ENCODE measurements at regions not wholly inside any gene's neighbourhood (a gene's known extent, or its start where the extent isn't known, plus 50 kb on each side); places are given as distances from the start of the nearest gene placed in this dataset.

GRCh38 chr7:41579961-41580935 is 122.6 kb downstream of the INHBA start:
- Histone ChIP-seq H3K36me3 (no peaks in the 10 kb centered on the region), H3K9me3 (ENCODE audit: low read depth) (no peaks in the 10 kb centered on the region), H3K4me1 (ENCODE audit: low read depth) (no peaks in the 10 kb centered on the region), H3K27ac (no peak overlapping the region), H3K27me3 (no peaks in the 10 kb centered on the region), H3K4me3 (no peak overlapping the region)
- peak in 1 of 2 donors; percentile 76 for DNase-seq (ENCODE audit: low read depth in 1 of 2, low spot score in 1 of 2)
- TF ChIP-seq, protein P1, sequence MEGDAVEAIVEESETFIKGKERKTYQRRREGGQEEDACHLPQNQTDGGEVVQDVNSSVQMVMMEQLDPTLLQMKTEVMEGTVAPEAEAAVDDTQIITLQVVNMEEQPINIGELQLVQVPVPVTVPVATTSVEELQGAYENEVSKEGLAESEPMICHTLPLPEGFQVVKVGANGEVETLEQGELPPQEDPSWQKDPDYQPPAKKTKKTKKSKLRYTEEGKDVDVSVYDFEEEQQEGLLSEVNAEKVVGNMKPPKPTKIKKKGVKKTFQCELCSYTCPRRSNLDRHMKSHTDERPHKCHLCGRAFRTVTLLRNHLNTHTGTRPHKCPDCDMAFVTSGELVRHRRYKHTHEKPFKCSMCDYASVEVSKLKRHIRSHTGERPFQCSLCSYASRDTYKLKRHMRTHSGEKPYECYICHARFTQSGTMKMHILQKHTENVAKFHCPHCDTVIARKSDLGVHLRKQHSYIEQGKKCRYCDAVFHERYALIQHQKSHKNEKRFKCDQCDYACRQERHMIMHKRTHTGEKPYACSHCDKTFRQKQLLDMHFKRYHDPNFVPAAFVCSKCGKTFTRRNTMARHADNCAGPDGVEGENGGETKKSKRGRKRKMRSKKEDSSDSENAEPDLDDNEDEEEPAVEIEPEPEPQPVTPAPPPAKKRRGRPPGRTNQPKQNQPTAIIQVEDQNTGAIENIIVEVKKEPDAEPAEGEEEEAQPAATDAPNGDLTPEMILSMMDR (IDR thresholded peaks at IDR 0.05; ENCODE audit: low read depth, low read length): no peak

DNA sequence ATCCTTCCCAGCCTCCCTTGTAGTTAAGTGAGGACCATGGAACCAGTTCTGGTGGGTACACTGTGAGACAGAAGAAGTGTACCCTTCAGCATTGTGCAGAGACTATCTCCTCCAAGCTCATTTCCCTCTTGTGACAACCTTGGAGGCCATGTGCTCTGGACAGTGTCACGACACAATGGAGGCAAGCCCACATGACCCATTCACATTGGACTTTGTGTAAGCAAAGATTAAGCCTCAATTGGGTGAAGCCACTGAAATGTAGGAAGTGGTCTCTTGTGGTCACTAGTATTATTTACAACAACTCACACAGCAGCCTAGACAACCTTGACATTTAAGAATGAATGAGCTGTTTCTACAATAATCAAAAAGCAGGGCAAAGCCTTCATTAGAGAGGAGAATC is 124.2 kb downstream of the INHBA start:
- no peak overlapping the region for H3K4me3 ChIP-seq
- H3K36me3 ChIP-seq: no peaks in the 10 kb centered on the region
- no peak overlapping the region for H3K27ac ChIP-seq
- H3K9me3 ChIP-seq (ENCODE audit: low read depth): no peaks in the 10 kb centered on the region
- no peak for DNase-seq (ENCODE audit: low read depth in 1 of 2, low spot score in 1 of 2)
- peaks cover 5% of the 10 kb centered on the region for H3K4me1 ChIP-seq (ENCODE audit: low read depth)
- no peaks in the 10 kb centered on the region for H3K27me3 ChIP-seq
- TF ChIP-seq, protein P1 (IDR thresholded peaks at IDR 0.05; ENCODE audit: low read depth, low read length): no peak

DNA sequence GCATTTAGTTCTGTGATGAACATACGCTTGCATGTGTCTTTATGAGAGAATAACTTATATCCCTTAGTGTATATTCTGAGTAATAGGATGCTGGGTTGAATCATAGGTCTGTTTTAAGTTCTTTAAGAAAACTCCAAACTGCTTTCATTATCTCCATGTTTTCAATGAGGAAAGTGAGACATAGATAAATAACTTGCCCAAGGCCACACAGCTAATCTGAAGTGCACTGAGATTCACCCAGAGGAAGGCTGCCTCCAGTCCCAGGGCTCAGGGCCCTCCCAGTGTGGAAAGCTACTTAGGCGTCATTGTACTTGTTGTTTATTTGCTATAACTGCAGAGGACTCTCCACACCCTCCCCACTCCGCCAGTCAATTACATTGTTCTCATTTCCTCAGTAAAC is 126.7 kb downstream of the INHBA start:
- TF ChIP-seq, protein P1 (IDR thresholded peaks at IDR 0.05; ENCODE audit: low read depth, low read length): no peak
- Histone ChIP-seq H3K27ac (no peak overlapping the region), H3K9me3 (ENCODE audit: low read depth) (no peaks in the 10 kb centered on the region), H3K27me3 (no peaks in the 10 kb centered on the region), H3K4me3 (no peak overlapping the region), H3K36me3 (no peaks in the 10 kb centered on the region), H3K4me1 (ENCODE audit: low read depth) (peaks cover 14% of the 10 kb centered on the region)
- DNase-seq (ENCODE audit: low read depth in 1 of 2, low spot score in 1 of 2): no peak

DNA sequence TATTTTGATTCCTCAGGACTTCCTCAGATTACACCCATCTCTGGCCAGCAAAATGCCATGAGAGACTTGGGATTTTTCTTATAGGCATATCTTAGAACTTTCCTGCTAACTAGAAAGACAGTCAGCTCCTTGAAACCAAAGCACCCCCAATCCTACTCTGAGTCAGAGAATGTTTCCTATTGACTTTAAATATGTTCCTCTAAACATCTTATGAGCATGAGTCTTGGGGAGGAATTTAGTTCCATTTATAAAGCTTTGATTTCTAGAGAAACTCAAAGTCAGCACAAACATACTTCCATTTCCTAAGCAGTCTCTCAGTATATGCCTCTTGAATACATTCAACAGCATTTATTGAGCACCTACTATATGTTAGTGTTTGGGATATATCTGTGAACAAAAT is 128.5 kb downstream of the INHBA start:
- peak in 1 of 2 donors; percentile 11 for DNase-seq (ENCODE audit: low read depth in 1 of 2, low spot score in 1 of 2)
- Histone ChIP-seq H3K4me3 (no peak overlapping the region), H3K4me1 (ENCODE audit: low read depth) (peaks cover 14% of the 10 kb centered on the region), H3K27me3 (no peaks in the 10 kb centered on the region), H3K36me3 (no peaks in the 10 kb centered on the region), H3K27ac (no peak overlapping the region), H3K9me3 (ENCODE audit: low read depth) (no peaks in the 10 kb centered on the region)
- TF ChIP-seq, protein P1 (IDR thresholded peaks at IDR 0.05; ENCODE audit: low read depth, low read length): no peak

GRCh38 chr7:41573862-41574261 is 129.0 kb downstream of the INHBA start:
- peak in 1 of 2 donors; percentile 20 for DNase-seq (ENCODE audit: low read depth in 1 of 2, low spot score in 1 of 2)

More at GRCh38 chr7:41573862-41574261, 129.0 kb downstream of the INHBA start:
- Histone ChIP-seq H3K4me1 (ENCODE audit: low read depth) (peaks cover 14% of the 10 kb centered on the region), H3K9me3 (ENCODE audit: low read depth) (no peaks in the 10 kb centered on the region), H3K36me3 (no peaks in the 10 kb centered on the region), H3K27ac (peak overlapping the region; percentile 53), H3K4me3 (no peak overlapping the region), H3K27me3 (no peaks in the 10 kb centered on the region)
- TF ChIP-seq, protein P1 (IDR thresholded peaks at IDR 0.05; ENCODE audit: low read depth, low read length): no peak
